CD4-positive, alpha-beta memory T cell (primary cell): ENCODE measurements at regions not wholly inside any gene's neighbourhood (a gene's known extent, or its start where the extent isn't known, plus 50 kb on each side); places are given as distances from the start of the nearest gene placed in this dataset.
"Not testable (repeated sequence)": the region's sequence is repeated elsewhere in the genome, so short reads cannot be mapped to it uniquely, and the experiment has no call there.

Experiments used
- CTCF ChIA-PET: fragments of 350-600 bp; sonication (Branson Sonifier 250); formaldehyde crosslinking; loops from one replicate; lab custom pipeline; 2021; ENCODE audit warnings: inconsistent platforms; ENCODE audit not compliant: partially characterized antibody; lab: Charles Lee
- POLR2A ChIA-PET: fragments of 350-600 bp; sonication (Branson Sonifier 250); formaldehyde crosslinking; loops from one replicate; lab custom pipeline; 2021; ENCODE audit not compliant: partially characterized antibody; lab: Charles Lee
- DNase-seq, 5 donors: peaks; one replicate each; pipeline versions ENCODE4 v3.0.0 to v3.0.0-alpha.2; 2020 to 2022; ENCODE audit warnings: mixed read lengths in 1 of 5
- H3K27ac ChIP-seq: one replicate; pipeline ENCODE4 v1.7.0; 2013; ENCODE audit warnings: low read depth, low read length
- H3K27me3 ChIP-seq: 2 replicates; pipeline ENCODE4 v1.7.0; 2013; ENCODE audit warnings: mild to moderate bottlenecking, low read length, moderate library complexity; ENCODE audit not compliant: insufficient read depth
- H3K36me3 ChIP-seq: 2 replicates; pipeline ENCODE4 v1.7.0; 2013; ENCODE audit warnings: mild to moderate bottlenecking, low read length, moderate library complexity; ENCODE audit not compliant: insufficient read depth
- H3K4me1 ChIP-seq: 2 replicates; pipeline ENCODE4 v1.7.0; 2013; ENCODE audit warnings: mild to moderate bottlenecking, low read length, moderate library complexity; ENCODE audit not compliant: insufficient read depth
- H3K4me3 ChIP-seq, 2 donors: one replicate each; pipeline ENCODE4 v1.7.0; 2013; ENCODE audit warnings: low read length in 2 of 2, mild to moderate bottlenecking in 1 of 2
- H3K9me3 ChIP-seq, 2 donors: one replicate each; pipeline ENCODE4 v1.7.0; 2013; ENCODE audit warnings: low read length in 2 of 2, control low read depth in 1 of 2; ENCODE audit not compliant: control insufficient read depth in 1 of 2
- H3K27ac Mint-ChIP-seq, 7 donors: one replicate each; pipeline ENCODE4 v1.8.0; 2020 to 2021; ENCODE audit warnings: mixed read lengths in 7 of 7, mild to moderate bottlenecking in 6 of 7, inconsistent platforms in 3 of 7, moderate library complexity in 3 of 7
- H3K27me3 Mint-ChIP-seq, 2 donors: one replicate each; pipeline ENCODE4 v1.8.0; 2020 to 2021; ENCODE audit warnings: mixed read lengths in 2 of 2
- H3K36me3 Mint-ChIP-seq, 2 donors: one replicate each; pipeline ENCODE4 v1.8.0; 2020 to 2021; ENCODE audit warnings: mixed read lengths in 2 of 2, inconsistent platforms in 1 of 2, mild to moderate bottlenecking in 1 of 2
- H3K4me1 Mint-ChIP-seq, 4 donors: one replicate each; pipeline ENCODE4 v1.8.0; 2020 to 2021; ENCODE audit warnings: mixed read lengths in 4 of 4, mild to moderate bottlenecking in 1 of 4
- H3K4me3 Mint-ChIP-seq, 8 donors: one replicate each; pipeline ENCODE4 v1.8.0; 2020 to 2021; ENCODE audit warnings: mixed read lengths in 8 of 8, mild to moderate bottlenecking in 7 of 8, moderate library complexity in 6 of 8, inconsistent platforms in 3 of 8
- H3K9me3 Mint-ChIP-seq, 8 donors: one replicate each; pipeline ENCODE4 v1.8.0; 2020 to 2021; ENCODE audit warnings: mixed read lengths in 8 of 8, mild to moderate bottlenecking in 5 of 8, inconsistent platforms in 3 of 8, moderate library complexity in 1 of 8
- intact Hi-C: fragments of 100-400 bp; cut with micrococcal nuclease; formaldehyde crosslinking; loops from one replicate; pipeline ENCODE4 v1.15.1; 2023

- ChIA-PET POLR2A (no interaction called here), CTCF (no interaction called here)
- H3K27ac Mint-ChIP-seq = no peak overlapping the region
- intact Hi-C loops = no loop called here
- Histone ChIP-seq H3K9me3 (no peaks in the 10 kb centered on the region), H3K27me3 (no peaks in the 10 kb centered on the region), H3K27ac (no peak overlapping the region), H3K4me3 (no peak overlapping the region), H3K36me3 (no peaks in the 10 kb centered on the region), H3K4me1 (no peaks in the 10 kb centered on the region)
- H3K27me3 Mint-ChIP-seq = no peaks in the 10 kb centered on the region
- DNase-seq = no peak
- no peaks in the 10 kb centered on the region for H3K36me3 Mint-ChIP-seq
- no peak overlapping the region for H3K4me3 Mint-ChIP-seq
- no peaks in the 10 kb centered on the region for H3K4me1 Mint-ChIP-seq
- peaks cover 2 to 12% (median 4%) of the 10 kb centered on the region in 8 donors for H3K9me3 Mint-ChIP-seq
These were observed 223.9 kb upstream of the TRPC4 start for GRCh38 chr13:38093425-38093824.

DNA sequence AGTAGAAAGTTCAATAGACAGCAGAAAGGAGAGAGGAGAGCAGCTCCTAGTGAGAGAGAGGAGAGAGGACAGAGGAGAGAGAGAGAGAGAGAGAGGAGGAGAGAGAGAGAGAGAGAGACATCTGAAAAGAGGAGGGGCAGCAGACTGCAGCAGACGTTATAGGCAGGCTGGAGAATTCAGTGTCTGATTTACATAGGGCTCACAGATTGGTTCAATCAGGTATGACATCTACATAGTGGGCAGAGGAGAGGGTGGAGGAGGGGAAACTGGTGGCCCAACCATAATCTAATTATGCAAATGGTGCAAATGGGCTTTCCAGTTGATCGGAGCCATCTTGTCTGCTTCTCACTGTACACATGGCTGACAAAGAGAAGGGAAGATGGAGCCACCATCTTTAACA is 221.3 kb upstream of the TRPC4 start:
- Mint-ChIP-seq H3K9me3 (peaks cover 3 to 17% (median 7%) of the 10 kb centered on the region in 8 donors), H3K27ac (no peak overlapping the region), H3K27me3 (no peaks in the 10 kb centered on the region), H3K4me1 (no peaks in the 10 kb centered on the region), H3K4me3 (no peak overlapping the region), H3K36me3 (no peaks in the 10 kb centered on the region)
- intact Hi-C loops = no loop called here
- Histone ChIP-seq H3K4me1 (no peaks in the 10 kb centered on the region), H3K4me3 (no peak overlapping the region), H3K9me3 (no peaks in the 10 kb centered on the region), H3K27ac (no peak overlapping the region), H3K36me3 (no peaks in the 10 kb centered on the region), H3K27me3 (no peaks in the 10 kb centered on the region)
- POLR2A ChIA-PET = no interaction called here
- CTCF ChIA-PET = no interaction called here
- no peak for DNase-seq

GRCh38 chr13:38086721-38087120 is 217.1 kb upstream of the TRPC4 start:
- no peaks in the 10 kb centered on the region for H3K4me1 ChIP-seq
- no peaks in the 10 kb centered on the region for H3K9me3 ChIP-seq
- no peaks in the 10 kb centered on the region for H3K27me3 ChIP-seq
- no peaks in the 10 kb centered on the region for H3K36me3 ChIP-seq
- Mint-ChIP-seq H3K4me3 (no peak overlapping the region), H3K9me3 (peaks cover 5 to 48% (median 26%) of the 10 kb centered on the region in 8 donors), H3K27ac (no peak overlapping the region), H3K36me3 (peaks cover 0 to 1% of the 10 kb centered on the region in 2 donors), H3K27me3 (no peaks in the 10 kb centered on the region), H3K4me1 (no peaks in the 10 kb centered on the region)
- ChIA-PET CTCF (no interaction called here), POLR2A (no interaction called here)
- intact Hi-C loops = no loop called here
- H3K4me3 ChIP-seq = no peak overlapping the region
- H3K27ac ChIP-seq = no peak overlapping the region
- DNase-seq = no peak

- H3K9me3 Mint-ChIP-seq = peaks cover 8 to 50% (median 29%) of the 10 kb centered on the region in 8 donors
- ChIA-PET POLR2A (no interaction called here), CTCF (no interaction called here)
These were observed 216.4 kb upstream of the TRPC4 start for GRCh38 chr13:38086013-38086412.

GRCh38 chr13:38073931-38074330 is 204.4 kb upstream of the TRPC4 start:
- peaks cover 2 to 19% (median 12%) of the 10 kb centered on the region in 8 donors for H3K9me3 Mint-ChIP-seq
- CTCF ChIA-PET = no interaction called here
- peaks cover 0 to 1% of the 10 kb centered on the region in 2 donors for H3K27me3 Mint-ChIP-seq
- no peak for DNase-seq
- POLR2A ChIA-PET = no interaction called here
- Histone ChIP-seq H3K4me3 (no peak overlapping the region), H3K4me1 (no peaks in the 10 kb centered on the region), H3K36me3 (no peaks in the 10 kb centered on the region), H3K27ac (no peak overlapping the region), H3K27me3 (no peaks in the 10 kb centered on the region), H3K9me3 (no peaks in the 10 kb centered on the region)
- intact Hi-C loops = no loop called here
- no peak overlapping the region for H3K27ac Mint-ChIP-seq
- no peak overlapping the region for H3K4me3 Mint-ChIP-seq
- H3K4me1 Mint-ChIP-seq = no peaks in the 10 kb centered on the region
- H3K36me3 Mint-ChIP-seq = no peaks in the 10 kb centered on the region

More at GRCh38 chr13:38086013-38086412, 216.4 kb upstream of the TRPC4 start:
- H3K27ac Mint-ChIP-seq = no peak overlapping the region
- H3K27me3 Mint-ChIP-seq = no peaks in the 10 kb centered on the region
- no peak for DNase-seq
- Histone ChIP-seq H3K36me3 (no peaks in the 10 kb centered on the region), H3K9me3 (no peaks in the 10 kb centered on the region), H3K27ac (no peak overlapping the region), H3K27me3 (no peaks in the 10 kb centered on the region), H3K4me3 (no peak overlapping the region), H3K4me1 (no peaks in the 10 kb centered on the region)
- H3K36me3 Mint-ChIP-seq = peaks cover 0 to 1% of the 10 kb centered on the region in 2 donors
- H3K4me3 Mint-ChIP-seq = no peak overlapping the region
- intact Hi-C loops = no loop called here
- H3K4me1 Mint-ChIP-seq = no peaks in the 10 kb centered on the region

GRCh38 chr13:38072696-38073095 is 203.1 kb upstream of the TRPC4 start:
- H3K4me3 ChIP-seq = no peak overlapping the region
- POLR2A ChIA-PET = no interaction called here
- CTCF ChIA-PET = no interaction called here
- no peak overlapping the region for H3K27ac ChIP-seq
- no peaks in the 10 kb centered on the region for H3K4me1 ChIP-seq
- Mint-ChIP-seq H3K4me3 (no peak overlapping the region), H3K36me3 (no peaks in the 10 kb centered on the region), H3K27me3 (peaks cover 0 to 1% of the 10 kb centered on the region in 2 donors), H3K27ac (no peak overlapping the region), H3K9me3 (peaks cover 2 to 18% (median 11%) of the 10 kb centered on the region in 8 donors), H3K4me1 (no peaks in the 10 kb centered on the region)
- no peaks in the 10 kb centered on the region for H3K36me3 ChIP-seq
- intact Hi-C loops = no loop called here
- H3K9me3 ChIP-seq = no peaks in the 10 kb centered on the region
- no peak for DNase-seq
- H3K27me3 ChIP-seq = no peaks in the 10 kb centered on the region

- H3K9me3 ChIP-seq, H3K36me3 Mint-ChIP-seq, CTCF ChIA-PET, H3K27ac ChIP-seq, H3K4me3 Mint-ChIP-seq, H3K27me3 Mint-ChIP-seq, H3K4me3 ChIP-seq, H3K27me3 ChIP-seq, intact Hi-C loops, H3K4me1 Mint-ChIP-seq, H3K4me1 ChIP-seq, H3K36me3 ChIP-seq, DNase-seq, H3K27ac Mint-ChIP-seq: not testable (repeated sequence)
- POLR2A ChIA-PET = interaction anchor here (0.7 kb wide), 1 partner anchor 551 kb away, joined by 3 read pairs; no protein-coding TSS in a partner anchor
- H3K9me3 Mint-ChIP-seq = peaks cover 0 to 17% (median 12%) of the 10 kb centered on the region in 8 donors
These were observed 201.8 kb upstream of the TRPC4 start for GRCh38 chr13:38071340-38071739.

DNA sequence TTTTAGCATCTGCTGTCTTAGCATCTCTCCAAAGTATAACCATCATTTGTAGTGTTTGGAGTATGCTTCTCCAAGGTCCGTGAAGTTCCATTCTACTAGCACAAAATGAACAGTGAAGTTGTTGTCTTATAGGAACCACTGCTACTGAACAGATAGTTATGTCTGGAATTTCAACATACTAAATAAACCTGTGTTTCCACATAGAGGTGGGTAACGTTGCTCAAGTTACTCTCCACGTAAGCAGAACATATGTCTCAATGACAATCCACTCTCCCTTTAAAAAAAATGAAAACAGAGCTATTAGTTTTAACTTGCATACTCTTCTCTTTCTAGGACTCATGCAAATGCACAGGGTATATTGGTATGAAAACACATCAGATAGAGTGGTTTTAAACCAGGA is 184.3 kb upstream of the TRPC4 start:
- ChIA-PET CTCF (no interaction called here), POLR2A (no interaction called here)
- no peaks in the 10 kb centered on the region for H3K9me3 ChIP-seq
- DNase-seq = no peak
- no peaks in the 10 kb centered on the region for H3K27me3 Mint-ChIP-seq
- intact Hi-C loops = no loop called here
- no peaks in the 10 kb centered on the region for H3K36me3 Mint-ChIP-seq
- no peaks in the 10 kb centered on the region for H3K4me1 ChIP-seq
- H3K4me3 ChIP-seq = no peak overlapping the region
- H3K27ac Mint-ChIP-seq = no peak overlapping the region
- H3K4me3 Mint-ChIP-seq = no peak overlapping the region
- H3K27me3 ChIP-seq = no peaks in the 10 kb centered on the region
- H3K9me3 Mint-ChIP-seq = peaks cover 0 to 6% (median 0%) of the 10 kb centered on the region in 8 donors
- H3K36me3 ChIP-seq = no peaks in the 10 kb centered on the region
- H3K4me1 Mint-ChIP-seq = no peaks in the 10 kb centered on the region
- H3K27ac ChIP-seq = no peak overlapping the region
